CD4-positive, alpha-beta T cell (primary cell): ENCODE measurements at regions not wholly inside any gene's neighbourhood (a gene's known extent, or its start where the extent isn't known, plus 50 kb on each side); places are given as distances from the start of the nearest gene placed in this dataset.

ENCODE experiments used
- ATAC-seq: fragments of 200-7000 bp; cut with Tn5 transposase; one replicate; pipeline ENCODE4 v1.10.0; 2022; ENCODE audit warnings: mild to moderate bottlenecking; ENCODE audit not compliant: poor library complexity
- CTCF ChIA-PET: fragments of 350-600 bp; sonication (Branson Sonifier 250); formaldehyde crosslinking; loops from one replicate; lab custom pipeline; 2021; ENCODE audit warnings: antibody characterized with exemption, inconsistent platforms; lab: Charles Lee
- POLR2A ChIA-PET: fragments of 350-600 bp; sonication (Branson Sonifier 250); formaldehyde crosslinking; loops from one replicate; lab custom pipeline; 2021; ENCODE audit warnings: antibody characterized with exemption, inconsistent platforms; lab: Charles Lee
- DNase-seq, 14 experiments: peaks; one replicate each; pipeline ENCODE4 v3.0.0-alpha.2; 2013 to 2020; ENCODE audit warnings: mixed read lengths in 2 of 14
- H3K27ac ChIP-seq, 2 donors: one replicate each; pipeline versions ENCODE4 v1.5.1 to v1.7.0; 2013; ENCODE audit warnings: low read length in 2 of 2, low read depth in 1 of 2, mild to moderate bottlenecking in 1 of 2
- H3K27me3 ChIP-seq, 2 experiments: 1 replicate in 1 of 2; 2 replicates in 1 of 2; pipeline versions ENCODE4 v1.6.1 to v1.7.0; 2013; ENCODE audit warnings: low read length in 2 of 2, control low read depth in 1 of 2, mild to moderate bottlenecking in 1 of 2, moderate library complexity in 1 of 2; ENCODE audit not compliant: insufficient read depth in 2 of 2, control insufficient read depth in 1 of 2
- H3K36me3 ChIP-seq: one replicate; pipeline ENCODE4 v1.6.1; 2013; ENCODE audit warnings: low read length, control low read depth; ENCODE audit not compliant: insufficient read depth
- H3K4me1 ChIP-seq: one replicate; pipeline ENCODE4 v1.6.1; 2013; ENCODE audit warnings: low read length, control low read depth; ENCODE audit not compliant: insufficient read depth
- H3K4me3 ChIP-seq: one replicate; pipeline ENCODE4 v1.5.1; 2013; ENCODE audit warnings: mild to moderate bottlenecking, low read length, moderate library complexity
- H3K9me3 ChIP-seq, 2 experiments: 1 replicate in 1 of 2; 2 replicates in 1 of 2; pipeline versions ENCODE4 v1.6.1 to v1.7.0; 2013; ENCODE audit warnings: low read length in 2 of 2, mild to moderate bottlenecking in 2 of 2, control low read depth in 1 of 2, moderate library complexity in 1 of 2; ENCODE audit not compliant: control insufficient read depth in 1 of 2, insufficient read depth in 1 of 2
- H3K27ac Mint-ChIP-seq: one replicate; pipeline ENCODE4 v1.8.0; 2020; ENCODE audit warnings: mixed read lengths
- H3K27me3 Mint-ChIP-seq: one replicate; pipeline ENCODE4 v1.8.0; 2021; ENCODE audit warnings: mixed read lengths
- H3K36me3 Mint-ChIP-seq: one replicate; pipeline ENCODE4 v1.8.0; 2021; ENCODE audit warnings: low read depth, mixed read lengths
- H3K4me1 Mint-ChIP-seq: one replicate; pipeline ENCODE4 v1.8.0; 2021; ENCODE audit warnings: low read depth, mixed read lengths
- H3K4me3 Mint-ChIP-seq: one replicate; pipeline ENCODE4 v1.8.0; 2020; ENCODE audit warnings: mild to moderate bottlenecking, mixed read lengths
- H3K9me3 Mint-ChIP-seq: one replicate; pipeline ENCODE4 v1.8.0; 2020; ENCODE audit warnings: mixed read lengths
- intact Hi-C, 2 experiments: fragments of 100-400 bp; cut with DNase I in 1 of 2; cut with micrococcal nuclease in 1 of 2; formaldehyde crosslinking; loops; one replicate each; pipeline versions ENCODE4 v1.15.1 to v1.9.0; 2023 to 2025; cut with DNase I, micrococcal nuclease
- TF ChIP-seq, protein P1 (sequence below): fragments of 200-600 bp; IDR thresholded peaks from one replicate; pipeline ENCODE4 v1.8.0; 2022; ENCODE audit warnings: antibody characterized with exemption, mild to moderate bottlenecking

DNA sequence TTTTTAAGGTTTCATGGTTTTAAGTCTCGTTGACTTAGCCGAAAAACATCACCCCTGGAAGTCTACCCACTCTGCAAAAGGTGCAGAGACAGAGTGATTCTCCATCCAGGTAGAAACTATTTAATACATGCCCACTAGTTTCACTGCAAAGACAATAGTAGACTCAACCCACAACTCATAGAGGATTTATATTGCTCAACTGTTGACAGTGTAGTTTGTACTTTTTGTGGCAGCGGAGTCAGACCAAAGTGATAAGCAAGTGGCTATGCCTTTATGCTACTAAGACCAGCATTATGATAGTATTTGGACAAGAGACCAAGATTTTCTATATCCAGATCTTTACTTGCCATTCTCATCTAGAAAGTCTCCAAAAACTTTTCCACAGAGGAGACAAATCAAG is 98.8 kb upstream of the ZBTB20 start:
- Histone ChIP-seq H3K27ac (no peak overlapping the region), H3K27me3 (no peaks in the 10 kb centered on the region), H3K36me3 (no peaks in the 10 kb centered on the region), H3K9me3 (no peaks in the 10 kb centered on the region), H3K4me3 (no peak overlapping the region), H3K4me1 (no peaks in the 10 kb centered on the region)
- Mint-ChIP-seq H3K9me3 (peaks cover 2% of the 10 kb centered on the region), H3K36me3 (no peaks in the 10 kb centered on the region), H3K4me1 (no peaks in the 10 kb centered on the region), H3K27me3 (no peaks in the 10 kb centered on the region), H3K4me3 (no peak overlapping the region), H3K27ac (no peak overlapping the region)
- POLR2A ChIA-PET: no interaction called here
- DNase-seq (no peak), ATAC-seq (no peak)
- intact Hi-C loops: no loop called here
- CTCF ChIA-PET: no interaction called here
- TF ChIP-seq, protein P1, sequence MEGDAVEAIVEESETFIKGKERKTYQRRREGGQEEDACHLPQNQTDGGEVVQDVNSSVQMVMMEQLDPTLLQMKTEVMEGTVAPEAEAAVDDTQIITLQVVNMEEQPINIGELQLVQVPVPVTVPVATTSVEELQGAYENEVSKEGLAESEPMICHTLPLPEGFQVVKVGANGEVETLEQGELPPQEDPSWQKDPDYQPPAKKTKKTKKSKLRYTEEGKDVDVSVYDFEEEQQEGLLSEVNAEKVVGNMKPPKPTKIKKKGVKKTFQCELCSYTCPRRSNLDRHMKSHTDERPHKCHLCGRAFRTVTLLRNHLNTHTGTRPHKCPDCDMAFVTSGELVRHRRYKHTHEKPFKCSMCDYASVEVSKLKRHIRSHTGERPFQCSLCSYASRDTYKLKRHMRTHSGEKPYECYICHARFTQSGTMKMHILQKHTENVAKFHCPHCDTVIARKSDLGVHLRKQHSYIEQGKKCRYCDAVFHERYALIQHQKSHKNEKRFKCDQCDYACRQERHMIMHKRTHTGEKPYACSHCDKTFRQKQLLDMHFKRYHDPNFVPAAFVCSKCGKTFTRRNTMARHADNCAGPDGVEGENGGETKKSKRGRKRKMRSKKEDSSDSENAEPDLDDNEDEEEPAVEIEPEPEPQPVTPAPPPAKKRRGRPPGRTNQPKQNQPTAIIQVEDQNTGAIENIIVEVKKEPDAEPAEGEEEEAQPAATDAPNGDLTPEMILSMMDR: no peak

DNA sequence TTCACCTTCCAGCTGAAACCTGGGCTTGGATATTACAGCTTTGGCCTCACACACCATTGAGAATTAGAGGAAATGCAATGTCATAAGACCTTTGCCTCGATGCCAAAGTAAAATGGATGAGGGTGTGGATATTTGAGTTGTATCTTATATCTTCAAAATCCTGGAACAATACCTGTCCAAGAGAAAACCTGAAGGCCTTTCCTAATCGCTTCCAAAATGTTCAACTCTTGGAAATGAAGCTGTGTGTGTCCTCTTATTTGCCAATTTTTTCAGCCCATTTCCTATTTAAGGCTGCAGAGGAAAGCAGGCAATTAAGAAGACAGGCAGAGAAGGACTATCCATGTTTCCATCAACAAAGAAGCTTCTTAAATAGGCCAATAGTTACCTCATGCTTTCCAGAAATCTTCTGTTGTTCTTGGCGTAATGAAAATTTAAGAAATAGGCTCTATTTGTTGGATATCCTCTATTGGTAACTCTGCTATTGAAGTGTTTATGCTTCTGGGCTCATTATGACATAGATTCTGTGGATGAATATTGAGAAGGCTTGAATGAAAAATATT is 99.5 kb upstream of the ZBTB20 start:
- Histone ChIP-seq H3K27me3 (no peaks in the 10 kb centered on the region), H3K9me3 (no peaks in the 10 kb centered on the region), H3K36me3 (no peaks in the 10 kb centered on the region), H3K27ac (no peak overlapping the region), H3K4me3 (no peak overlapping the region), H3K4me1 (no peaks in the 10 kb centered on the region)
- intact Hi-C loops: no loop called here
- H3K9me3 Mint-ChIP-seq: peaks cover 1% of the 10 kb centered on the region
- TF ChIP-seq, protein P1: no peak
- POLR2A ChIA-PET: no interaction called here
- CTCF ChIA-PET: no interaction called here
- no peaks in the 10 kb centered on the region for H3K36me3 Mint-ChIP-seq
- H3K27ac Mint-ChIP-seq: no peak overlapping the region
- no peaks in the 10 kb centered on the region for H3K27me3 Mint-ChIP-seq
- H3K4me3 Mint-ChIP-seq: no peak overlapping the region
- DNase-seq (no peak), ATAC-seq (no peak)
- no peaks in the 10 kb centered on the region for H3K4me1 Mint-ChIP-seq

DNA sequence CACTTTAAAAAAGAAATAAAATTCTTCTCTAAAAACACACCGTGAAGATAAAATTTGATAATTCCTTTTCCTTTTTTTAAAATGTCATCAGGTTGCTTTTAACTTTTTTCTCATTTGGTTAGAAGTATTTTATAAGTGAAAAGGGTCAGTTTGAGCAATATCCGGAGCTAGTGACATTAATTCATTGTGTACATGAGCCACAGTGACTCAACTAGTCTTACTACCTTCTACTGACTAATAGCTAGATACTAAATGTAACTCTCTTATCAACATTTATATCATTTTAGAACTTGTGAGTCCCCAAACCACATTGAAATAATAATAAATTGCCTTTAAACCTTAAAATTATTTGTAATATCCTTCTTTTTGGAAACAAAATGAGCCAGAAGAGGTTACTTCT is 101.2 kb upstream of the ZBTB20 start:
- no peaks in the 10 kb centered on the region for H3K27me3 ChIP-seq
- H3K36me3 Mint-ChIP-seq: peaks cover 6% of the 10 kb centered on the region
- no peaks in the 10 kb centered on the region for H3K36me3 ChIP-seq
- H3K4me3 ChIP-seq: no peak overlapping the region
- ATAC-seq (no peak), DNase-seq (no peak)
- no peak overlapping the region for H3K27ac Mint-ChIP-seq
- H3K4me1 ChIP-seq: no peaks in the 10 kb centered on the region
- H3K9me3 Mint-ChIP-seq: peaks cover 4% of the 10 kb centered on the region
- ChIA-PET POLR2A (interaction anchor here (0.6 kb wide), 1 partner anchor 102 kb away, joined by 4 read pairs; no protein-coding TSS in a partner anchor), CTCF (interaction anchor here (1.2 kb wide), 1 partner anchor 10 kb away, joined by 3 read pairs; no protein-coding TSS in a partner anchor)
- H3K9me3 ChIP-seq: no peaks in the 10 kb centered on the region
- H3K27me3 Mint-ChIP-seq: no peaks in the 10 kb centered on the region
- TF ChIP-seq, protein P1: no peak
- H3K4me3 Mint-ChIP-seq: no peak overlapping the region
- no peak overlapping the region for H3K27ac ChIP-seq
- no peaks in the 10 kb centered on the region for H3K4me1 Mint-ChIP-seq
- intact Hi-C loops: no loop called here
